ENCODE measurements at regions not wholly inside any gene's neighbourhood (a gene's known extent, or its start where the extent isn't known, plus 50 kb on each side); places are given as distances from the start of the nearest gene placed in this dataset.

DNA sequence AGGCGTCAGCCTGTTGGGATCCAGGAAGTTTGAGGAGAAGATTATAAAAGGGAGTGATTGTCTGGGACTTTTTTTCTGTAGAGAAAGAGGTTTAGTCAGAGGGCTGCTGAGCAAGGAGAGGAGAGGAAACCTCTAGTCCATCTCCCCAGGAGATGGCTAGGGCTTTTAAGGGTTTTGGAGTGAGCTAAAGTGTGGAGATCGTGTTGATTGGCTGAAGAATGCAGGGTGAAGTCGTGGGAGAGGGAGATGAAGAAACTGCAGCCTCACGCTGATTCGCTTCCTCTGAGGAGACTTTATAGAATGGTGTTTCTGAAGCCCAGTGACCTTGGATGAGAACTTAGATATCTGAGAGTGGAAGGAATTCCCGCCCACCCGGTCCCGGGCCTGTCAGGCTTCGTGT is 193.7 kb upstream of the PWP1 start:
- intact Hi-C loops (cut with DNase I), result no loop called here
- Histone ChIP-seq H3K27me3 (no peaks in the 10 kb centered on the region), H3K4me3 (no peak overlapping the region), H3K4me1 (no peaks in the 10 kb centered on the region), H3K36me3 (replicated peaks in 1 of 2; ENCODE audit: insufficient read depth in 1 of 2, low read depth in 2 of 2) (no peaks in the 10 kb centered on the region), H3K9me3 (no peaks in the 10 kb centered on the region), H3K27ac (no peak overlapping the region)
- ATAC-seq (no peak), DNase-seq (no peak)
- WGBS, 2 donors, result 62 to 67% methylated on average over 9 of the region's 9 CpGs
- TF ChIP-seq, protein P1, sequence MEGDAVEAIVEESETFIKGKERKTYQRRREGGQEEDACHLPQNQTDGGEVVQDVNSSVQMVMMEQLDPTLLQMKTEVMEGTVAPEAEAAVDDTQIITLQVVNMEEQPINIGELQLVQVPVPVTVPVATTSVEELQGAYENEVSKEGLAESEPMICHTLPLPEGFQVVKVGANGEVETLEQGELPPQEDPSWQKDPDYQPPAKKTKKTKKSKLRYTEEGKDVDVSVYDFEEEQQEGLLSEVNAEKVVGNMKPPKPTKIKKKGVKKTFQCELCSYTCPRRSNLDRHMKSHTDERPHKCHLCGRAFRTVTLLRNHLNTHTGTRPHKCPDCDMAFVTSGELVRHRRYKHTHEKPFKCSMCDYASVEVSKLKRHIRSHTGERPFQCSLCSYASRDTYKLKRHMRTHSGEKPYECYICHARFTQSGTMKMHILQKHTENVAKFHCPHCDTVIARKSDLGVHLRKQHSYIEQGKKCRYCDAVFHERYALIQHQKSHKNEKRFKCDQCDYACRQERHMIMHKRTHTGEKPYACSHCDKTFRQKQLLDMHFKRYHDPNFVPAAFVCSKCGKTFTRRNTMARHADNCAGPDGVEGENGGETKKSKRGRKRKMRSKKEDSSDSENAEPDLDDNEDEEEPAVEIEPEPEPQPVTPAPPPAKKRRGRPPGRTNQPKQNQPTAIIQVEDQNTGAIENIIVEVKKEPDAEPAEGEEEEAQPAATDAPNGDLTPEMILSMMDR (IDR thresholded peaks at IDR 0.05), result no peak
- no peak for TF ChIP-seq POLR2A (IDR thresholded peaks at IDR 0.05)

DNA sequence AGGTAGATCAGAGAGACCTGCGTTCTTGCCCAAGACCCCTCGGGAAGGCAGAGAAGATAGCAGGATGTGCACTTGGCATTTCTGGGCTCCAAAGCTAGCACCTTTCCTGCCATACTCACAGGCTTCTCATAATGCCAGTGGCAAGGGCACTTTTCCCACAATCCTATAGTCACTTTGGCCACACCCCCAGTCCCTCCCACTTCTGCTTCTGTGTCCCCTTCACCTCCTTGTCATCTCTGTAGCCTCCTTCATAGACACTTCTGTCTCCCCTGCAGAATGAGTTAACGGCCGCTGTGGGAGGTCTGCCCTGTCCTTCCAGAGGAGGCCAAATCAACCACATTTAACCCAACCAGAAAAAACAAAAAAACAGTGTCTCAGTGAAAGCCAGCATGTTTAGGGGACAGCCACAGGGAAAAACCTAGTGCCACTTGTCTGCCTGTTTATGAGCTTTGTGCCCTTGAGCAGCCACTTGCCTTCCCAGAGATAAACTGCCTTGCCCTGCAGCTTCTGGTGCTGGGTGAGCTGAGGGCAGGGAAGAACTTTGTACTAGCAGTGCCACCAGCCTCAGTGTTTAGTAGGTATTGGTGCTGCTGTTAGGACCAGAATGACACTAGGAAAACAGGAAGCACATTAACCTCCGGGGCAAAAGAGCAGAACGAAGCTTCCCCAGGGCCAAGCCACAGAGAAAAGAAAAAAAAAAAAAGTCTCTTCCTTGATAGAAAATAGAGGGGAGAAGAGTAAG is 193.0 kb upstream of the PWP1 start:
- ATAC-seq, result no peak

GRCh38 chr12:107493135-107493494 is 192.5 kb upstream of the PWP1 start:
- no peak for DNase-seq
- Histone ChIP-seq H3K9me3 (no peaks in the 10 kb centered on the region), H3K27me3 (no peaks in the 10 kb centered on the region), H3K27ac (no peak overlapping the region), H3K4me3 (no peak overlapping the region), H3K4me1 (no peaks in the 10 kb centered on the region), H3K36me3 (replicated peaks in 1 of 2; ENCODE audit: insufficient read depth in 1 of 2, low read depth in 2 of 2) (no peaks in the 10 kb centered on the region)
- ATAC-seq, result no peak
- intact Hi-C loops (cut with DNase I), result no loop called here
- TF ChIP-seq, protein P1 (IDR thresholded peaks at IDR 0.05), result no peak
- no peak for TF ChIP-seq POLR2A (IDR thresholded peaks at IDR 0.05)
- 65 to 72% methylated on average over 4 of the region's 4 CpGs for WGBS, 2 donors

More for the DNA sequence above, 193.0 kb upstream of the PWP1 start:
- intact Hi-C loops (cut with DNase I), result no loop called here
- H3K4me3 ChIP-seq, result no peak overlapping the region
- 48 to 53% methylated on average over 6 of the region's 6 CpGs for WGBS, 2 donors
- no peak overlapping the region for H3K27ac ChIP-seq
- no peak for TF ChIP-seq POLR2A (IDR thresholded peaks at IDR 0.05)
- TF ChIP-seq, protein P1 (IDR thresholded peaks at IDR 0.05), result no peak
- H3K9me3 ChIP-seq, result no peaks in the 10 kb centered on the region
- H3K4me1 ChIP-seq, result no peaks in the 10 kb centered on the region
- H3K36me3 ChIP-seq (replicated peaks in 1 of 2; ENCODE audit: insufficient read depth in 1 of 2, low read depth in 2 of 2), result no peaks in the 10 kb centered on the region
- no peak for DNase-seq
- H3K27me3 ChIP-seq, result no peaks in the 10 kb centered on the region

- Histone ChIP-seq H3K4me1 (no peaks in the 10 kb centered on the region), H3K27ac (no peak overlapping the region), H3K4me3 (no peak overlapping the region), H3K27me3 (no peaks in the 10 kb centered on the region), H3K36me3 (replicated peaks in 1 of 2; ENCODE audit: insufficient read depth in 1 of 2, low read depth in 2 of 2) (no peaks in the 10 kb centered on the region), H3K9me3 (no peaks in the 10 kb centered on the region)
- intact Hi-C loops (cut with DNase I), result no loop called here
- TF ChIP-seq, protein P1 (IDR thresholded peaks at IDR 0.05), result no peak
- no peak for TF ChIP-seq POLR2A (IDR thresholded peaks at IDR 0.05)
- 82 to 92% methylated on average over 2 of the region's 2 CpGs for WGBS, 2 donors
- DNase-seq (no peak), ATAC-seq (no peak)
Observed at GRCh38 chr12:107493666-107494065, 191.9 kb upstream of the PWP1 start.

DNA sequence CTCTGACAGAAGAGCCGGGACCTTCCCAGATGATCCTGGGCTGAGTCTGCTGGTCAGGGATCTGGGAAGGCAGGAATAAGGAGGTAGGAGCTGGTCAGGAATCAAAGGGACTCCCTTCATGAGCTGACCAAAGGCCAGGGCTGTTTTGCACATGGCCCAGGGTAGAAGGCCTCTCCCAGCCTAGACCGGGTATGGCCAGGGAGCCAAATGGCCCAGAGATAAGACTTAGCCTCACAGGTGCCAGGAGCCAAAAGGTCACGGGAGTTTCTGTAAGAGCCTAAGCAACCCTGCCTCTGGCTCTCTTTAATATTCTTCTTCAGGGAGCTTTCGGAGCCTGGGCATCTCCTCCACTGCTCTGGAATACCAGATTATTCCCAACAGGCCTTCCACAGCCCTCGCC is 191.3 kb upstream of the PWP1 start:
- Histone ChIP-seq H3K4me1 (no peaks in the 10 kb centered on the region), H3K27me3 (no peaks in the 10 kb centered on the region), H3K27ac (no peak overlapping the region), H3K36me3 (replicated peaks in 1 of 2; ENCODE audit: insufficient read depth in 1 of 2, low read depth in 2 of 2) (no peaks in the 10 kb centered on the region), H3K9me3 (no peaks in the 10 kb centered on the region), H3K4me3 (no peak overlapping the region)
- DNase-seq, result no peak
- TF ChIP-seq, protein P1 (IDR thresholded peaks at IDR 0.05), result no peak
- no peak for TF ChIP-seq POLR2A (IDR thresholded peaks at IDR 0.05)
- ATAC-seq, result no peak
- 68 to 79% methylated on average over 3 to 5 of the region's 5 CpGs for WGBS, 2 donors
- intact Hi-C loops (cut with DNase I), result no loop called here

All from body of pancreas (tissue), 4 donors.